Subcutaneous abdominal adipose tissue (tissue), 5 donors: ENCODE measurements at regions not wholly inside any gene's neighbourhood (a gene's known extent, or its start where the extent isn't known, plus 50 kb on each side); places are given as distances from the start of the nearest gene placed in this dataset.

Source experiments
- H3K27ac ChIP-seq: one replicate; pipeline ENCODE4 v1.7.0; 2013; ENCODE audit warnings: low read depth, mild to moderate bottlenecking, inconsistent platforms, low read length, moderate library complexity
- H3K27me3 ChIP-seq, 5 donors: one replicate each; pipeline ENCODE4 v1.7.0; 2013; ENCODE audit warnings: low read length in 5 of 5, inconsistent platforms in 1 of 5; ENCODE audit not compliant: control insufficient read depth in 5 of 5, insufficient read depth in 4 of 5
- H3K36me3 ChIP-seq, 5 donors: one replicate each; pipeline ENCODE4 v1.7.0; 2013; ENCODE audit warnings: low read length in 5 of 5; ENCODE audit not compliant: control insufficient read depth in 5 of 5, insufficient read depth in 5 of 5
- H3K4me1 ChIP-seq, 5 donors: one replicate each; pipeline ENCODE4 v1.7.0; 2013; ENCODE audit warnings: low read length in 5 of 5, mild to moderate bottlenecking in 3 of 5, moderate library complexity in 1 of 5; ENCODE audit not compliant: control insufficient read depth in 5 of 5, insufficient read depth in 5 of 5
- H3K4me3 ChIP-seq, 5 donors: one replicate each; pipeline ENCODE4 v1.7.0; 2013; ENCODE audit warnings: low read length in 5 of 5, low read depth in 1 of 5
- H3K9ac ChIP-seq, 5 donors: one replicate each; pipeline ENCODE4 v1.7.0; 2013; ENCODE audit warnings: low read length in 5 of 5, mild to moderate bottlenecking in 4 of 5, moderate library complexity in 3 of 5
- H3K9me3 ChIP-seq, 5 donors: one replicate each; pipeline ENCODE4 v1.7.0; 2013; ENCODE audit warnings: low read length in 5 of 5; ENCODE audit not compliant: control insufficient read depth in 5 of 5
- donor health status: healthy.
- donor health status: healthy.
- donor health status: healthy.
- donor health status: healthy.
- donor health status: healthy.

DNA sequence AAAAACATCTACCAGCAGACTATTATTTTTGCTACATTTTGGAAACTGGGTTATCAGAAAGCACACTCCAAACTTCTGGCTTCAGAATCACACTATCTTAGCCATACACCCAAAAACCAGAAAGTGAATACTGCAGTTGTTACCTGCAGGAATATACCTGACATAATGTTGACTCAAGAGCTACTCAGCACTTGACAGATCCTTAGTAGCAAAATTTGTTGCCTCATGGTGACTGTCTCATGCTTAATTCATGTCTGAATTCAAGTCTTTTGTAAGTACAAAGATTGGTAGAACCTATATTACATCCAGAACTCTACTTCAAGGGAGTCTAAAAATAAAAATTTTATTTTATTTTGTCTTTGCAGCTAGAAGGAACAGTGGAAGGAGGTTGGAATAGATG, 140.2 kb upstream of the GYPA start:
- no peaks in the 10 kb centered on the region for H3K9me3 ChIP-seq
- no peaks in the 10 kb centered on the region for H3K36me3 ChIP-seq
- H3K9ac ChIP-seq: no peak overlapping the region
- H3K4me3 ChIP-seq: no peak overlapping the region
- H3K27me3 ChIP-seq: no peaks in the 10 kb centered on the region
- no peak overlapping the region for H3K27ac ChIP-seq
- H3K4me1 ChIP-seq: no peaks in the 10 kb centered on the region

DNA sequence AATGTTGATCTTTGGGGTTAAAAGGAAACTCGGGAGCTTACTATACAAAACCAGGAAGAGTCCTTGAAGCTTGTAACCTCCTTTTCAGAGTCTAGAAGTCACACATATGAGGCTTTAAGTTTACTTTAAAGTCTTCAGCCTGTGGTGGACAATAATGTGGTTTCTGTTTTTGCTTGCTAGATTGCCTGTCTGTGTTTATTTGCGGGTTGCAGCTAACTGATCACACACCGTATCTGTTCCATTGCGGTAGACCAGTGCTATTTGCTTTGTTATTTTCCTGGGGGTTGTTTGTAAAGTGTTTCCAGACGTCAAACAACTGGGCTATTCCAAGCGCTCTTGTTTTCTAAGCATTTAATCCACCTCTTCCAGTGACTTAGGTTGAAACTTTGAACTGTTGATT, 143.0 kb upstream of the GYPA start:
- H3K27me3 ChIP-seq: no peaks in the 10 kb centered on the region
- H3K9ac ChIP-seq: no peak overlapping the region
- no peaks in the 10 kb centered on the region for H3K36me3 ChIP-seq
- no peak overlapping the region for H3K4me3 ChIP-seq
- H3K27ac ChIP-seq: no peak overlapping the region
- H3K4me1 ChIP-seq: no peaks in the 10 kb centered on the region
- H3K9me3 ChIP-seq: no peaks in the 10 kb centered on the region

DNA sequence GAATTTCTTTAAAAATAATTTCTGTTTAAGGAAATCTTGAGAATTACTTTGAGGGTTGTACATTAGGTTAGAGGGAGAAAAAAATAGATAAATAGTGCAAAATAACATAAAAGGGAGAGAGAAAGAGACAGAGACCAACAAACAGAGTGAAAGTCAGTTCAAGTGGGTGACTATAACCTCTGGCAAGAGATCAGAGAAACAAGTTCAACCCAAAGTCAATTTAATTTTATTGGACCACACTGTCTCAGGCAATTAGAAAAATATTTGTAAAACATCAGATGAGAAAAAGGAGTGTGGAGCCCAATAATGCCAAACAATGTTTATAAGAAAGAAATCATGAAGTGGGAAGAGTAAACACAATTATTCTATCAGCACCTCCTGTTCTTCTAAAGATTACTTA, 143.5 kb upstream of the GYPA start:
- no peak overlapping the region for H3K27ac ChIP-seq
- H3K9ac ChIP-seq: no peak overlapping the region
- no peaks in the 10 kb centered on the region for H3K27me3 ChIP-seq
- no peak overlapping the region for H3K4me3 ChIP-seq
- H3K36me3 ChIP-seq: no peaks in the 10 kb centered on the region
- no peaks in the 10 kb centered on the region for H3K9me3 ChIP-seq
- H3K4me1 ChIP-seq: no peaks in the 10 kb centered on the region

DNA sequence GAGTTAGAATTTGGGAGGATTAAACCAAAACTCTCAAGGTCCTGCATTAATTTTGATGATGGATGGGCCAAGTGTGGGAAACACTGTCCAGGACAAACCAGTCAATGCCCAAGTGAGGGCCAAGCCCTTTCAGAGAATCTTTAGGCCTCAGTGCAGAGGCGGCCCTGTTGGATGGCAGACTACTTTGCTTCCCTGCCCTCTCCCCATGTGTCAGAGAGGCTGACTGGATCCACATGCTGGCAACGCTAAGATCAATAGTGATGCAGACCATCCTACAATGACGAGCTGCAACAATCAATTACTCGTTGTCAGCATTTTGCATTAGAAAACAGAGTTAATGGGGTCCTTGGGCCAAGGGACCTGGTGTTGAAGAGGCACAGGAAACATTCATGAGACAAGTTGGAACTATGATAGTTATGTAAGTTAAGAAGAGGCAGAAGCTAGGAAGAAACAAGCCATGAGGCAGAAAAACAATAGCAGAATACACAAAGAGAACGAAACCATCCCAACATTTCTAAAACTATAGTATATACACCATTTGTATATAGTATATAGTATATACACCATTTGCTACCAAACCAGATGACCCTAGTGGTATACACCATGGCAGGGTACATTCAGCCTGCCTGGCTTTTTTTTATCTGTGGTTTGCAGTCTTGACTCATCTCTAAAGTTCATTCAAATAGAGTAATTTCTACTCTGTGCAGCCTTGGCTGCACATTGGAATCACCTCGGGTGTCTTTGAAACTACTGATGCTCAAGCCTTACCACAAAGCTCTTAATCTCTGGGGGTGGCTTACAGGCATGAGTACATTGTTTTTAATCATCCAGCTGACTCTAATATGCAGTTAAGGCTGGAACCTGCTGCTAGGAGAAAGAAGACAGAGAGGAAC, 147.7 kb upstream of the GYPA start:
- no peaks in the 10 kb centered on the region for H3K27me3 ChIP-seq

DNA sequence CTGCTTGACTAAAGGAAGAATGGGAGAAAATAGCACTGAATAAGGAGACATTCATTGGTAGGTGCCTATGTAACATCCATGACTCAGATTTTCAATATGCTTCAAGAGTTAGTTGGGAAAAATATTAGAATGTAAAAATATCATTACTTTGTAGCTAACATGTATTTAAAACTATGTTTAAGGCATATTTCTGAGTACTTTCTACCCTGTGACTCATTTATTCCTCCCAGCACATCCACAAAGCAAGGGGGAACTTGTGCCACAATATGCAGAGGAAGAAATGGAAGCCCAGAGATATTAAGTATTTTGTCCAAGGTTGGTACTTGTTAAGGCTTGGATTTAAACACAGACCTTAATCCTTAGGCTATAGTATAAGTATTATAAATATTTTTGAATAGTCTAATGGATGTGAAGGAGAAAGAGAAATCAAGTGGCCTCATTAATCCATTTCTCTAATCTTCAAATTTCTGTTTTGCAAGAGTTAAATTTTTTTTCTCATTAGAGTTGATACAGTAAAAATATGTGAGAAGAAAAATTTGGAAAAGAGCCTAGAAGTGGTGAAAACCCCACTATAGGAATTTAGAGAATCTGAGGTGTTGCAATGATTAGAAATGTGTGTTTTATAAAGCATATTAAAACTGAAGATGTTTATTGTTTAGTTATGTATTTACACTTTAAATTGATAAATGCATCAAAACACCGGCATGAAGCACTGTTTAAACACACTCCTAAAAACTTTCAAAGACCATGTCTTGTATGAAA, 149.3 kb upstream of the GYPA start:
- Histone ChIP-seq H3K9ac (no peak overlapping the region), H3K9me3 (no peaks in the 10 kb centered on the region), H3K36me3 (no peaks in the 10 kb centered on the region), H3K4me3 (no peak overlapping the region), H3K27me3 (no peaks in the 10 kb centered on the region), H3K27ac (no peak overlapping the region), H3K4me1 (peaks cover 0 to 19% (median 3%) of the 10 kb centered on the region in 5 donors)

More for the DNA sequence above, 147.7 kb upstream of the GYPA start:
- Histone ChIP-seq H3K4me1 (peaks cover 0 to 19% (median 3%) of the 10 kb centered on the region in 5 donors), H3K36me3 (no peaks in the 10 kb centered on the region), H3K9me3 (no peaks in the 10 kb centered on the region), H3K9ac (no peak overlapping the region), H3K4me3 (no peak overlapping the region), H3K27ac (no peak overlapping the region)

DNA sequence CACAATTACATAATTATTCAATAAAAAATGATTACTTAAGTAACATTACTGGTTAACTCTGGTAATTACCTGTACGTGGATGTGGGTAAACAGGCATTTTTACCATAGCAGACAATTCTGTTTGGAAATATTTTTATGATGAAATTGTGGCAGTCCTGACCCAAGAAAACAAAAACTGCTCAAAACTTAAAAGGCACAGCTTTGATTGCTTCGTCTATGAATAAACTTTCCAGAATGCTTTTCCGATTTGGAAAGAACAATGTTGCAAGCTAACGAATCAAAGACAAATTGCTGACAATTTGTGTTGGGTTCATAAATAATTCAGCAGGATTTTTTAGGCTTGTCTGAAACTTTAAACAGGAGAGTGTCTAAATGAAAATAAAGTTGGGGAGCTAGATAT, 150.6 kb upstream of the GYPA start:
- Histone ChIP-seq H3K27ac (no peak overlapping the region), H3K4me3 (no peak overlapping the region), H3K4me1 (peaks cover 0 to 19% (median 3%) of the 10 kb centered on the region in 5 donors), H3K36me3 (no peaks in the 10 kb centered on the region), H3K9ac (no peak overlapping the region), H3K9me3 (no peaks in the 10 kb centered on the region), H3K27me3 (no peaks in the 10 kb centered on the region)

DNA sequence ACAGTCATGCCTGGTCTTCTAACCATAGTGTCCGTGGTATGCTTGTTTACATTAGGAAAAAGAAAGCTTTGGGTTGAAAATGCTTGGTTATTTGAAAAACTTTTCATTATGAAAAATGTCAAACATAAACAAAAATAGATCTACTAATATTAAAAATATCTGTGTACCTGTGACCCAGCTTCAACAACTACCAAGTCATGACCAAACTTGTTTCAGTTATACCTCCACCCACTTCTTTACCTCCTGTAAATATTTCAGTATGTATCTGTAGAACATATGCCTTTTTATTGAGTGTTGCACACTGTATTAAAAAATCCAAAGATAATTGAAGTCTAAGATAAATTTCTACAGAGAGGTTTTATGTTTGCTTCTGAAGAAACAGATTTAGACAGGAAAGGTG, 153.7 kb upstream of the GYPA start:
- Histone ChIP-seq H3K4me1 (peaks cover 0 to 19% (median 3%) of the 10 kb centered on the region in 5 donors), H3K27me3 (no peaks in the 10 kb centered on the region), H3K27ac (no peak overlapping the region), H3K4me3 (no peak overlapping the region), H3K9me3 (no peaks in the 10 kb centered on the region), H3K9ac (no peak overlapping the region), H3K36me3 (no peaks in the 10 kb centered on the region)

DNA sequence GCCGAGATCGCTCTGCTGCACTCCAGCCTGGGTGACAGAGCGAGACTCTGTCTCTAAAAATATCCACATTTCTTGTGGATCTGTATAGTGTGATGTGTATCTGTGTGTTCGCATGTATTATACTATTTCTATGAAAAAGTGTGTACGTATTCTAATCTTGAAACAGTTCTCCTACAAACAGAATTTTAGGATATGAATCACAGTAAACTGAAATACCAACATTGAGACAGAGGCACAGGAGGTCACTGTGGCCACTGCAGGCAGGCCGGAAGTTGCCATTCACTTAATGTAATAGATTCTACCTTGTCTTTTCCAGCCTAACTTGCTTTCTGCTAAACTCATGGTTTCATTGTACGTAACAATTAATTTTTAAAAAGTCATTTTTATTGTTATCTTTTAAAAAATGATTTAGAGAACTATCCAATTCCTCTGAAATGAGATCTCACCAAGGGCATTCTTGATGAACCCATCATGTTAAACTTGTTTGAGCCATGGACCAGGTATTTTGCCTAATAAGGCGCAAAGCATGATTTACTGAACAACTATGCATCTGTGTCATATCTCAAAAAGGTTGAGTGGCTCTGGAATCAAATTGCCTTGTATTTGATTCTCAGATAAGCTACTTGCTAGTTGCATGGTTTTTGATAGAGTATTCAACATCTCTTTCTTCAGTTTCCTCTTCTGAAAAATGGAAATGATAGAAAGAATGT, 154.9 kb upstream of the GYPA start:
- no peaks in the 10 kb centered on the region for H3K9me3 ChIP-seq
- peaks cover 0 to 10% (median 3%) of the 10 kb centered on the region in 5 donors for H3K4me1 ChIP-seq
- H3K27ac ChIP-seq: no peak overlapping the region
- H3K4me3 ChIP-seq: no peak overlapping the region
- no peaks in the 10 kb centered on the region for H3K27me3 ChIP-seq
- H3K36me3 ChIP-seq: no peaks in the 10 kb centered on the region
- no peak overlapping the region for H3K9ac ChIP-seq

DNA sequence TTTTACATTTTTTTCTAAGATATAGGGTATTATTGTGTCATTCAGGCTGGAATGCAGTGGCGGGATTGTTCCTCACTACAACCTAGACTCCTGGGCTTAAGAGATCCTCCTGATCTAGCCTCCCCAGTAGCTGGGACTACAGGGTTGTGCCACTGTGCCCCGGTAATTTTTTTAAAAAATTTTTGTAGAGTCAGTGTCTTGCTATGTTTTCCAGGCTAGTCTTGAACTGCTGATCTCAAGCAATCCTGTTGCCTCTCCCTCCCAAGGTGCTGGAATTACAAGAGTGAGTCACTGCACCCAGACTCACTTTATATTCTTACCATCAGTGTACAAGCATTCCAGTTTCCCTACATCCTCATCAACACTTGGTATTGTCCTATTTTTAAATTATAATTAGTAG, 156.4 kb upstream of the GYPA start:
- H3K36me3 ChIP-seq: no peaks in the 10 kb centered on the region
- no peak overlapping the region for H3K4me3 ChIP-seq
- no peak overlapping the region for H3K9ac ChIP-seq

DNA sequence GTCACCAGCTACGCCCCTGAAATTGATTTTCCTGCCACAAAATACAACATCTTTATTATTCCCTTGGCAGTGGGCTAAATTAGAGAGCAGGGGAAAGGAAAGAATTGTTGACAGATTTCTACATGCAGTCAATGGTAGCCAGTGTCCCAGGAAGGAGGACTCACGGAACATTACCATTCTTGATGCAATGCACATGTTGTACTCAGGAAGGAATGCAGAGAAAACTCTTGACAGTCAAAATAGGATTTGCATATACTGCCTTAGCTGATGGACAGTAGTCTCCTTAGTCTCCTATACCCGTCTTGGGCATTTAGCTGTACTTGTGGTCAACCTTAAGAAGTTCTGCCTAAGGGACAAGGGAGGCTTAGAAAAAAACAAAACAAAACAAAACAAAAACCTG, 158.0 kb upstream of the GYPA start:
- Histone ChIP-seq H3K27ac (no peak overlapping the region), H3K4me3 (no peak overlapping the region), H3K4me1 (no peaks in the 10 kb centered on the region), H3K36me3 (no peaks in the 10 kb centered on the region), H3K9ac (no peak overlapping the region), H3K27me3 (no peaks in the 10 kb centered on the region), H3K9me3 (no peaks in the 10 kb centered on the region)

More for the DNA sequence above, 156.4 kb upstream of the GYPA start:
- Histone ChIP-seq H3K27me3 (no peaks in the 10 kb centered on the region), H3K4me1 (no peaks in the 10 kb centered on the region), H3K9me3 (no peaks in the 10 kb centered on the region), H3K27ac (no peak overlapping the region)
